OCI-LY7 (cell line): ENCODE measurements at regions not wholly inside any gene's neighbourhood (a gene's known extent, or its start where the extent isn't known, plus 50 kb on each side); places are given as distances from the start of the nearest gene placed in this dataset.

Experiments
- EZH2phosphoT487 ChIP-seq: fragments of 200-600 bp; sonication (generic); IDR thresholded peaks from 2 replicates; pipeline ENCODE4 v1.6.1; 2018; ENCODE audit warnings: low read depth, borderline replicate concordance, mild to moderate bottlenecking, mixed run types, antibody characterized with exemption, low read length, moderate library complexity, mixed read lengths
- TF ChIP-seq, protein P1 (sequence below): fragments of 200-600 bp; sonication (generic); conservative IDR thresholded peaks from 2 replicates; pipeline ENCODE4 v1.5.1; 2014; ENCODE audit warnings: mild to moderate bottlenecking, antibody characterized with exemption, low read length, moderate library complexity, mixed read lengths

GRCh38 chr14:62133776-62134550, 371.7 kb downstream of the SNAPC1 start:
- TF ChIP-seq, protein P1, sequence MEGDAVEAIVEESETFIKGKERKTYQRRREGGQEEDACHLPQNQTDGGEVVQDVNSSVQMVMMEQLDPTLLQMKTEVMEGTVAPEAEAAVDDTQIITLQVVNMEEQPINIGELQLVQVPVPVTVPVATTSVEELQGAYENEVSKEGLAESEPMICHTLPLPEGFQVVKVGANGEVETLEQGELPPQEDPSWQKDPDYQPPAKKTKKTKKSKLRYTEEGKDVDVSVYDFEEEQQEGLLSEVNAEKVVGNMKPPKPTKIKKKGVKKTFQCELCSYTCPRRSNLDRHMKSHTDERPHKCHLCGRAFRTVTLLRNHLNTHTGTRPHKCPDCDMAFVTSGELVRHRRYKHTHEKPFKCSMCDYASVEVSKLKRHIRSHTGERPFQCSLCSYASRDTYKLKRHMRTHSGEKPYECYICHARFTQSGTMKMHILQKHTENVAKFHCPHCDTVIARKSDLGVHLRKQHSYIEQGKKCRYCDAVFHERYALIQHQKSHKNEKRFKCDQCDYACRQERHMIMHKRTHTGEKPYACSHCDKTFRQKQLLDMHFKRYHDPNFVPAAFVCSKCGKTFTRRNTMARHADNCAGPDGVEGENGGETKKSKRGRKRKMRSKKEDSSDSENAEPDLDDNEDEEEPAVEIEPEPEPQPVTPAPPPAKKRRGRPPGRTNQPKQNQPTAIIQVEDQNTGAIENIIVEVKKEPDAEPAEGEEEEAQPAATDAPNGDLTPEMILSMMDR = no peak
- no peak for TF ChIP-seq EZH2phosphoT487
